ENCODE measurements at regions not wholly inside any gene's neighbourhood (a gene's known extent, or its start where the extent isn't known, plus 50 kb on each side); places are given as distances from the start of the nearest gene placed in this dataset.
"Not testable (repeated sequence)": the region's sequence is repeated elsewhere in the genome, so short reads cannot be mapped to it uniquely, and the experiment has no call there.

DNA sequence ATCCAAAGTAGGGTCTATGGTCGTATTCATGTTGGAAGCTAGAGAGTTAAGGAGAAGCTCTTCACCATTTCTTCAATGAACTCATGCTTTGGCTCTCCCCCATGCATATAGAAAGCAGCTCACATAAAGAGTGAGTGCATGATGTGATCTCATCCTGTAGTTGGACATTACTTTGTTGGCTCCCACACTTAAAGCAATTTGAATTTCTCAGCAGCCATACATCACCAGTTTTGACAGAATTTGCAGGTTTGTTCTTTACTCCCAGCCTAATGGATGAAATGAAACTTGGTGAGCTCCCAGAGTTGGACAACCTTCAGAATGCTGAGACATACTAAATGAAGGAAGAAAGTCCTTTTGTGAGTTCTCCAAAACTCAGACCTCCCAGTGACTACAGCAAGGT lies 613.5 kb downstream of the IQCM start:
- no peak for DNase-seq

DNA sequence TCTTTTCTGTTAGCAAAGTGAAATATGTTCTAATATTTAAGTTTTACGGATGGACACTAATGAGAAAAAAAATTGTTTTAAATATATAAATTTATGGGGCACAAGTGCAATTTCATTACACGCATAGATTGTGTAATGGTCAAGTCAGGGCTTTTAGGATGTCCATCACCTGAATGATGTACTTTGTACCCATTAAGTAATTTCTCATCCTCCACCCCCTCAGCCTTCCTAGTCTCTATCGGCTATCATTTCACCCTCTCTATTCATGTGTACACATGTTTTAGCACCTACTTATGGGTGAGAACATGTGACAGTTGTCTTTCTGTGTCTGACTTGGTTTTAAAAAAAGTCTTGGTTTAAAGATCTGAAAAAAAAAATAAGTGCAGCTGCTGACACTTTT lies 616.0 kb downstream of the IQCM start:
- DNase-seq: no peak

- no peak for DNase-seq
These were observed 621.6 kb downstream of the IQCM start for GRCh38 chr4:149194061-149194460.

DNA sequence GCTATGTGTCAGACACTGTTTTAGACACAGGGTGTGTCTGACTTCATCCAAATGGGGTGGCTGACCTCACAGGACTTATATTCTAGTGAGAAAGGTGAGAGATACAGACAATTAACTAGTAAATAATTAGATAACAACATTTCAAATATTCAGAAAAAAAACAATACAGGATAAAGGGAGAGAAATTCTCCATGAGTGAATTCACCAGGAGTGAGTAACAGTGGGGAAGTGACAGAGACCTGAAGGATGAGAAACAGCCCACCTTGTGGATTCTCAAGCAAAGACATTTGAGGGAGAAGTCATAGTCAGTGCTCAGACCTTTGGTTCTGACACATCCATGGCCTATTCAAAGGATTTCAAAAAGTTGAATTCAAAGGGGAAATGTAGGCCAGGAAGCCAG lies 627.9 kb downstream of the IQCM start:
- DNase-seq: no peak

DNA sequence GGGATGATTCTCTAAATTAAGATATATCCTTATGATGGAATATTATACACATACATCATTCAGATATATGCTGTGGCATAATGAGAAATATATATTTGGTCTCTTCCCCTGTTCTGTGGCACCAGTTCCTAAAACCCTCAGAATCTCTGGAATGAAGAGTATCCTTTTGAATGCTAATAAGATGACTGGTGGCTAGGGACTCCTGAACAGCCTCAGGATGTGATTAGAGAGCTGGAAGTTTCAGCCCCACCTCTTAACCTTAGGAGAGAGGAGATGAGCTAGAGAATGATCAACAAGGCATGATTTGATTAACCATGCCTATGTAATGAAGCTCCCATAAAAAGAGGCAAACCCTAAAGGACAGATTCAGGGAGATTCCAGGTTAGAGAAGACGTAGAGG lies 632.0 kb downstream of the IQCM start:
- no peak for DNase-seq

- not testable (repeated sequence) for DNase-seq
These were observed 634.2 kb downstream of the IQCM start for GRCh38 chr4:149181459-149181858.

DNA sequence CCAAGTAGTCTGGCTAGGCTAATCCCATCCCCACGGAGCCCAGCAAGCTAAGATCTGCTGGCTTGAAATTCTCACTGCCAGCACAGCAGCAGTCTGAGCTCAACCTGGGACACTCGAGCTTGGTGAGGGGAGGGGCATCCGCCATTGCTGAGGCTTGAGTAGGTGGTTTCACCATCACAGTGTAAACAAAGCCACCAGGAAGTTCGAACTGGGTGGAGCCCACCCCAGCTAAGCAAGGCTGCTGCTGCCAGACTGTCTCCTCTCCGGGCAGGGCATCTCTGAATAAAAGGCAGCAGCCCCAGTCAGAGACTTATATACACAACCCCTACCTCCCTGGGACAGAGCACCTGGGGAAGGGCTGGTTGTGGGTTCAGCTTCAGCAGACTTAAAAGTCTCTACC lies 639.6 kb downstream of the IQCM start:
- no peak for DNase-seq

- no peak for DNase-seq
These were observed 640.1 kb downstream of the IQCM start for GRCh38 chr4:149175549-149175948.

GRCh38 chr4:149173241-149174013 lies 642.2 kb downstream of the IQCM start:
- no peak for DNase-seq

DNA sequence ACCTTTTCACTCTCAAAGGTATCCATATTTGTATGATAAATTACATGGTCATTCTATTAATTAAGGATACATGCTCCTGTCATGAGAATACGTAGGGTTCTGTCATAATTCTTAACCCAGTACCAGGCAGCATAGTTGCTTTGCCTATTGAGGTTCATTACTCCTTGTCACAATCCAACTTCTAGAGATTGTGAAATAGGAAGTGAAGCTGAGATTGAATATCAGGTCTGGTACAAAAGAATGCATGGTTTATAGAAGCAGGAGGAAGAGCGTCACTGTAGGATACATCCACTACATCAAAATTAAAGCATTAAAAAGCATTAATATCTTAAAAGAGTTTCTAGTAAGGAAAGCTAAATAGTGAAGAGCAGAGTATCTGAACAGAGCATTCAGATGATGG lies 647.0 kb downstream of the IQCM start:
- no peak for DNase-seq

- no peak for DNase-seq
These were observed 648.8 kb downstream of the IQCM start for GRCh38 chr4:149166876-149167275.

DNA sequence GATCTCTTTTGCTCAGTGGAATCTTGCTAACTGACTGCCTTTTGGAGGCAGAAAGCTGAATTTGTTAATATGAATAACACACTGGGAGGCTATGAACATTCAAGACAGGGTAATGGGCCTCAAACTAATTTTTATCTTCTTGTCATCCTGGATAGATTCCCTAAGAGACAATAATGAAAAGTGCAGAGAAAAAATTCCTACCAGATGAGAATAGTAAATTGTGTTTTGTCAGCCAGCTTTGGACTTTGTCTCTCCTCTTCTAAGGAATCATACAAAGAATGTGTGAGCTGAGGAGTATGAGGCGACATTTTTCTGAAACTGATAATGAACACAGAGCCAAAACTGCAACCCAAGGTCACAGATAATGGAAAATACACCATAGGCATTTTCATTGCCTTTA lies 649.3 kb downstream of the IQCM start:
- no peak for DNase-seq

GRCh38 chr4:149164282-149164681 lies 651.4 kb downstream of the IQCM start:
- no peak for DNase-seq

- no peak for DNase-seq
These were observed 654.4 kb downstream of the IQCM start for GRCh38 chr4:149161247-149161646.

DNA sequence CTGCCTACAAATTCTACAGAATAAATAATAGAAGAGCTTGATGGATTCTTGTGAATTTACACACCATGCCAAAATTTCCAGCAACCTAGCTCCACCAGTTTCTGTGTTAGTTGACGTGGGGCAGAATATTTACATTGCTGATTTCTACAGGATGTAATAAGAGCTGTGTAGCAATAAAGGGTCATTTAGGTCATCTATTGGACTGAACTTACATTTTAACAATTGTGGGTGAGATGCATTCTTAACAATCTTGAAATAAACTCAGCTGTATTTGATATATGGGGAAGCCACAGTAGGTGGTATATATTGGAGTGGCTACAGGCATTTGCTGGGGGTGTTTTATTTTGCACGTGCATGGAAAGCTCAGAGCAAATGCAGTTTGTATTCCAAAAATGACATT lies 655.3 kb downstream of the IQCM start:
- DNase-seq: no peak

DNA sequence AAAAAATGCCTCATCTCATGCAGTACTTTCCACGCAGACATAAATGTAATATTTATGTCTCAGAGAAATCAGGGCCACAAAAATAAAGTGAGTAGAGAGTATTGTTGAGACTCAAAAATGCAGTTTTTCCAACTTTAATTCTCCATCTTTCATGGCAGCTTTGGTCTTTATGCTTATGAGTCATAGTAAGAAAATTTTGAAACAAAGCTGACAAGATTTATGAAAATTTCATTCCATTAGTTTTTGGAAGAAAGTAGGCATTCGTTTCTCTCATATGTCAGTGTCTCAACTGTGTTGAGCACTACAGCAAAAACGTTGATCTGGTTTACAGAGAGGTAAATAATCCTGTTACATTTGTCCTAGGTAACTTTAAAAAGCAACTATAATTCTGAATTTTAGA lies 656.8 kb downstream of the IQCM start:
- DNase-seq: no peak

DNA sequence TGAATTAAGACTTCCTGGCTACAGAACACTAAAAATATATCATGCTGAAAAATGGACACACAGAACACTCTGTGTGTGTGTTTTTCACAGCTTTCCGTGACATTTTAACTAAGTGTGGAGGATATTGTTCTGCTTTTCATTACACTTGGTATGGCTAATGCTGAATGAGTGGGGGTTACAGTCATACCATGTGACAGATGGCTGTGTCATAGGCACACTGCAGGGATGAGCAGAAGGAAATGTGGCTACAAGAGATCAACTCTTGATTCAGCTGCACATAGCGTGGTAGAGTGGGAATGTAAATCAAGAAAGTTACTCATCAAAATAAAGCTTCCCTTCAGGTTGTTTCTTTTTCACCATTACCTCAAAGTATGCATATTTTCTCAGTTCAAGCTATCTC lies 669.8 kb downstream of the IQCM start:
- no peak for DNase-seq

GRCh38 chr4:149144060-149144459 lies 671.6 kb downstream of the IQCM start:
- no peak for DNase-seq

- no peak for DNase-seq
These were observed 674.3 kb downstream of the IQCM start for GRCh38 chr4:149141391-149141790.

DNA sequence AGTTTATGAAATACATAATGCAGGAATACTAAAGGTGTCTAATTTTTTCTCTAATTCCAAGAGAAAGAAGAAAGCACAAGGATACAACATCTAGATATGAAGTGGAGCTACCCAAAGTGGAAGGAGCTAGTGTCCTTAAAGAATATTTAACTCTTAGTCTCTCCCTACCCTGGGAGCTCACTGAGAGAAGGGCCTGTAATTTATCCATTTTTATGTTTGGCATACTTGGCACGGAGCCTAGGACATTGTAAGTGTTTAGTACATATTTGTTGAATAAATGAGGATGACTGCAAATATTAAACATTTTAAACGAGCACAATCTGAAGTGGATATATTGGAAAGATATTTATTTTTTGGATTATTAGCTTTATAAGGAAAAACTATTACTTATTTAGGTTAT lies 674.8 kb downstream of the IQCM start:
- DNase-seq: no peak

GRCh38 chr4:149136951-149137620 lies 678.6 kb downstream of the IQCM start:
- no peak for DNase-seq

DNA sequence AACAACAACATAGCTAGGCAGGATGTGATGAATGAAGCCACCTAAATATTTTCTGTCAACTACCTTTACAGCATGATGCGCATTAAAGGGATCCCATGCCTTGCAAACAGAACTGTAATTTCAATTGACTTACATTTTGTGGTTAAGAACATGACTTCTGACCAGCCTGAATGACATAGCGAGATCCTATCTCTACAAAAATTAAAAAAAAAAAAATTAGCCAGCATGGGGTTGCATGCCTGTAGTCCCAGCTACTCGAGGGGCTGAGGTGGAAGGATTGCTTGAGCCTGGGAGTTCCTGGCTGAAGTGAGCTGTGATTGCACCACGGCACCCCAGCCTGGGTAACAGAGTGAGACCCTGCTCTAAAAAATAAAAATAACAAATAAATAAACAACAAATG lies 680.6 kb downstream of the IQCM start:
- no peak for DNase-seq

- no peak for DNase-seq
These were observed 678.8 kb upstream of the NR3C2 start for GRCh38 chr4:149121023-149121404.

DNA sequence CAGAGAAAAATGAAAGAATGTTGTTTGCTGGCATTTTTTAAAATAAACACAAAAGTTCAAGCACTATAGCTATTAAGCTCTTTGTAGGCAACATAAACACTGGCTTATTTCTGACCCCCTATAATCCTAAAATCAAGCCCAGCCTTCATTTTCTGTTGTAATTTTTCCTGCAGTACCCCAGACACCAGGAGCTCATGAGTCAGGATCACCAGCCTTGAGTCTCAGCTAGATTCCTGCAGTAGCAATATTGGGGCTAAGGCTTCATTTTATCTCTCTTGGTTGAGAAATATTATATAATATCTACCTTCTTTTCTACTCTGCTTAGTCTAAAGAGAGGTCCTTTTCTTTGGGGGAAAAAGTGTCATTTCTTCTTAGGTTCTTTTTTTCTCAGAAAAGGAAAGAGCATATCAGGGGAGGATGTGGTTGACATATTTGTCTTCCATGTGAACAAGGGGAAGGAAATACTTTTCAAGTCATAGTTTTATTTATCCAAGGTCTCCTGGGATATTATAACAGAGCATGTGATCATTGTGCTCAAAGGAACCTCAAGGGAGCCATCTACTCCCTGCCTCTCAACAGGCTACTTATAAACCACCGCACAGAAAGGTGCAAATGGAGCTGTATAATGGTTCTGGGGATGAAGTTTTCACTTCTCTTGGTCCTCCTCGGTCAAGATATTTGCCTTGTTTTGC lies 678.3 kb upstream of the NR3C2 start:
- DNase-seq: no peak

All from CD4-positive, alpha-beta T cell treated with Interferon alpha-2 for 1 hour (primary cell).